GM11168 (cell line): ENCODE measurements at regions not wholly inside any gene's neighbourhood (a gene's known extent, or its start where the extent isn't known, plus 50 kb on each side); places are given as distances from the start of the nearest gene placed in this dataset.

Experiments used
- in situ Hi-C: fragments of 300-500 bp; cut with MboI; formaldehyde crosslinking; loops from one replicate; pipeline ENCODE4 v1.12.0; 2022; ENCODE audit warnings: low sequenced_read_pairs; ENCODE audit not compliant: unreplicated experiment

DNA sequence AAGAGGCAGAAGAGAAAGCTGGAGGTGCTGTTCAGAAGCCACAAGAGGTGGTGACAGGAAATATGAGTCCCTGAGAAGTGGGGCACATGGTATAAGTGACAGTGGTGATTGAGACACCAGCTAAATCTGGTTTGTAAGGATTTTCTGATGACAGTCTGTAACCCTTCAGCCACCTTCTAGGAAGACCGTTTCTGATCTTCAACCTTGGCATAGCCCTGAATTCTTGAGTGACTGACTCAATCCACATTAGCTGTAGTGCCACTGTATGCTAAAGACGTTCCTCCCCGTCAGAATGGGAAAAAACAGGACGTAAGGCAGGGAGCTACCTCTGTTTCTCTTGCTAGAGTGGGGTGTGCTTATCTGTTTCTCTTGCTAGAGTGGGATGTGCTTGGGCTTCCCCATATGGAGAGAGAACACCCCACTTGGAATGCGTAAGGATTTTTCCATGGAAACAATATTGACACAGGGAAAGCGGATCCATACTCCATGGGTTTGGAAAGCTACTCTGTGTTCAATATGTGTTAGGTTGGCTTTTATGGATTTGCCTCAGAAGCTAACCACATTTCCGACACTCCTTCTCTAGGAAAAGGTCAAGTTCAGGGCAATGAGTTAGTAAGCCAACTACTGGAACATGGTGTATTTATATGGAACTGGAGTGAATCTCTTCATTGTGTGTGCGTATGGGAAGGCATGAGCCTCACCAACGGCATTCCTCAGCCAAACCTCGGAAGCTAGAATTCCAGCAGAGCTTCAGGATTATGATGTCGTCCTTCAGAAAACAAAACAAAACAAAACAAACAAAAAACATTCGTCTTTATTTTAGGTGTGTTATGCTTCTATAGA is 948.8 kb upstream of the SLC10A2 start:
- in situ Hi-C loops, result no loop called here

DNA sequence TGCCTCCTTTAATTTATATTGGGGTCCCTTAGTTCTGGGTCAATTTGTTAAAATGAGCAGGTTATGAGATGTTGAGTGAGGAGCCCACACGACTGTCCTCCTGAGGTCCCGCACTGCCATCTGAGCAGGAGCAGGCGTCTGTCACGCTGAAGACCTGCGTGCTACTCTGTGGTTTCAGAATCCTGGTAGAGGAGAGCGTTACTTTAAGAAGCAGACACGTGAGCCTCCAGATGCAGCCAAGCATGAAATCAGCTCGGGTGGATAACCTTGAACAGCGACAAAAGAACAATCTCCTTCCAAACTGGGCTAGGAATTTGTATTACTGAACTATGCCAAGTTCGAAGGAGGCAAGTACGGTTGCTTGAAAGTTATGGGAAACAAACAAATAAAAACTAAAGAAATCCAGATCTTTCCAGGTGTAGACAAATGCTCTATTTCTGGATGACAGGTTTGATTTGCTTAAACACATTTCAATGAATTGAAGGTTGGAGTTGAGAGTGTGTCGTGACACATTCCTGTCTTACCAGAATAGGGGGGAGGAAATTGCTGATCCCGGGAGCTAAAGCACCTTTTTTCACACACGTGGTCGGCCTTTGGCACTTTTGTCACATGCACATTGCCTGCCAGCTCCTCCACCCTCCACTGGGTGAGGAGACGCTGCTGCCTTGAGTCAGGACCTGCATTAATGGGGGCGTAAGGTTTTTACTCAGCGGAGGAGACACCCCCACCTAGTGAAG is 945.5 kb upstream of the SLC10A2 start:
- in situ Hi-C loops, result no loop called here

DNA sequence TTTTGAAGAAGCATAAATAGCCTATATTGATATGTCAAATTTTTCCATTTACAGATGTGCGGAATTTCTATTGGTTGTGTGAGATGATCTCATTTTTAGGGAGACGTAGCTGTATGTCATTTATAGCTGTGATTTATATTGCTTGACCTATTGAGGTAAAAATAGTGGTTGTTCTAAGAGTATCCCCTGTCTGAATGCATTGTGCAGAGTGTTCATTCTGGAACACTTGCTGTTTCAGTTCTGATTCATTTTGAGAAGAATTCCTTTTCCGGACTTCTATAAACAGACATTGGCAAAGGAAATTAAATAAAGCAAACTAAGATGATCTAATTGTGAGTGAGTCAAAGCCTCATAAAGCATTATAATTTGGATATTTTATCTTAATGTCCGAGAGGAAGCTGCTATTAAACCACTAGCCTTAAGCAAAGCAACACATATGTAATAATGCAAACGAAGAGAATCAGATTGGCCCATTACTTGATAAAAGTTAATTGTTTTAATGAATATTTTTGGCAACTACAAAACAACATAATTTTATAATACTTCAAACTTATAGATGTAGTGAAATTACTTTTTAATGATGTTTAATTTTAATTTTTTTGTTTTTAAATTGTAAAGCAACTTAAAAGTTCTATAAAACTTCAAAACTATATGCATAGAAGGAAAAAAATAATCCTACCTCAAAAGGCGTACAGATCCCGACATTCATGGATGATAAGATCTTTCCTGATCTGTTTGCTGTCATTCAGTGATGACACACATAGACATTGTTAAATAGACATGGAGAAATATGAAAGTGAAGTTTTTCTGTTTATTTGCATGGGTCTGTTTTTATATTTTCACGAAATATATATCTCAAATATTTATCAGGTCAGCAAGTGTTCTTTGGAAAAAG is 942.6 kb upstream of the SLC10A2 start:
- in situ Hi-C loops, result no loop called here

GRCh38 chr13:104008075-104008474 is 941.9 kb upstream of the SLC10A2 start:
- in situ Hi-C loops, result no loop called here

DNA sequence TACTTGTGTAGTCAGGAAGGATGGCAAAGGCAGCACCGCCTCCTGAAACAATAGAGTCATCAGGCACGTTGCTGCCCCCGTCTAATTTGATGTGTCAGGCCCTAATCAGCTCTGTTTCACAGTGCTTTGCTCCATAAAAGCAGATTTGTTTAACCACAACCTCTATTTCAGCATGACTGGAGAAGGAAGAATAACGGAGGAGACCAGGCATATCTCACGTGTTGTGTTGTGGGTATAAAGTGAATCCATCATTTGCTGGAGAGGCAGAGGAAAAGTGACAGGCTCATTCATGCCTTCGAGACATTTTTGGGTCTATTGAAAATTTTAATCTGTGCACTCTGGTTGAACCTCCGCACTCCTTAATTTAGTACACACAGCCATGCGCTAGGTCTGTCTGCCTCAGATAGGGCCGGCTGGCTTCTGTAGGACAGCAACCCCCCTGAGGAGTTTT is 940.4 kb upstream of the SLC10A2 start:
- in situ Hi-C loops, result no loop called here

DNA sequence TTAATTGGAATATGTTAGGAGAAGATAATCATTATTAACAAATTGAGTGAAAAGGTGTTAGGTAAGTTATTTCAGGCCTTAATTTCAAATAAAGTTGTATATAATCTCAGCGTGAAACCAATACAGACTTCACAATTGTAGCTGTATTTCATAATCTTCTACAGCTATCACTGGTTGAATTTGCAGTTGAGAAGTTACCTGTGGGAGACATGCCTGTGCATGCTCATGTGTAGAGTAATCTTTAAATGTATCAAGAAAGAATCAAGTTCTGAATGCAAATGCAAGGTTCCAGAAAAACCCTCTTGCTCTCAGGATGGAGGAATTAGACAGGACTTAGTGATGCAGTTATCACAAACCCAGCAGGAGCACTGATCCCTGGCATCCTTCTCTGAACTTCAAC is 938.4 kb upstream of the SLC10A2 start:
- in situ Hi-C loops, result no loop called here

DNA sequence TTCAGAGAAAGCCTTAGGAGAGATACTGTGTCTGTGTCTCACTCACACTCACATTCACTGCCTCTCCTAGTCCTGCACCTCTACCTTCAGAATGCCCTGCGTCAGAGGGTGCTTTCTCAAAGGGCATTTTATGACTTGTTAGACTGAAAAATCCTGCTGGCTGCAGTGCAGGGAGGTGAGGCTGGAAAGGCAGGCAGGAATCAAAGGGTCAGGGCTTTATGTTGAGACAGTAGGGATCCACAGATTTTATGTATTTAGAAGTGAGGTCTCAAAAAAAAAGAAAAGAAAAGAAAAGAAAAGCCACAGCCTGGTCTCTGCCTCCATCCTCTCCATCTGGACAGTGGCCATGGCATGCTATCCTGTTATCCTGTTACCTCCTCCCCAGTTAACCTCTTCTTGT is 936.0 kb upstream of the SLC10A2 start:
- in situ Hi-C loops, result no loop called here

GRCh38 chr13:104001766-104002165 is 935.5 kb upstream of the SLC10A2 start:
- in situ Hi-C loops, result no loop called here

DNA sequence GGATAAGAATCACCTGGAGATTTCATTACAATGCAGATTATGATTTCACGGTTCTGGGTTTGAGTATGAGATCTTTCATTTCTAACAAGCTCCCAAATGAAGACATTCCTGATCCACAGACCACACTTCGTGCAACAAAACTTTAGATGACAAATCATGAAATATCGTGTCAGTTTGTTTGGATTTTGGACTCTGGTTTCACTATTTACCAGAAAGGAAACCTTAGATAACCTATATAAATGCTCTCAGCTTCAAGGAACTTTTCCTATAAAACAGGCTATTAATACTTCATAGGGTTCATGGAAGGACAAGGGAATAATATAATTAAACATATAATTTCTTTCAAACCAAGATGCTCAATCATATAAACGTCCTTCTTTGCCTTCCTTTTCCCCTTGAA is 930.5 kb upstream of the SLC10A2 start:
- in situ Hi-C loops, result no loop called here

DNA sequence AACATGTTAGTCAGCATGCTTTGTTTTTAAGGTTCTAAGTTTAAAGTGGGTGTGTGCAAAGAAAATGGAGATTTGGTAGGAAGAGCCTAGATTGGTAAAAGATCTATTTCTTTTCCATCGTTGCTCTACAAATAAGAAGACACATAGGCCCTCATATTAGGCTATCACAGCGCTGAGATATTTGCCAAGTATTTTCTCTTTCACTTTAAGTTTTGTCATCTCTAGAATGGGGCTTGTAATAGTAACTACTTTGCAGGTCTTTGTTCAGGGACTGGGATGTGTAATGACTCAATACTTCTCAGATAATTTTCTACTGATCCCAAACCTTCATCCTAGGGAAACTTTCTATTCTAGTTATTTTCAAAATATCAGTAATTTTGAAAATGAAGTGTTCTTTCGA is 917.7 kb upstream of the SLC10A2 start:
- in situ Hi-C loops, result no loop called here

- in situ Hi-C loops, result no loop called here
Measured at GRCh38 chr13:103976371-103976770, 910.2 kb upstream of the SLC10A2 start.

GRCh38 chr13:103973740-103974139 is 907.5 kb upstream of the SLC10A2 start:
- in situ Hi-C loops, result no loop called here

GRCh38 chr13:103969520-103970050 is 903.4 kb upstream of the SLC10A2 start:
- in situ Hi-C loops, result no loop called here

DNA sequence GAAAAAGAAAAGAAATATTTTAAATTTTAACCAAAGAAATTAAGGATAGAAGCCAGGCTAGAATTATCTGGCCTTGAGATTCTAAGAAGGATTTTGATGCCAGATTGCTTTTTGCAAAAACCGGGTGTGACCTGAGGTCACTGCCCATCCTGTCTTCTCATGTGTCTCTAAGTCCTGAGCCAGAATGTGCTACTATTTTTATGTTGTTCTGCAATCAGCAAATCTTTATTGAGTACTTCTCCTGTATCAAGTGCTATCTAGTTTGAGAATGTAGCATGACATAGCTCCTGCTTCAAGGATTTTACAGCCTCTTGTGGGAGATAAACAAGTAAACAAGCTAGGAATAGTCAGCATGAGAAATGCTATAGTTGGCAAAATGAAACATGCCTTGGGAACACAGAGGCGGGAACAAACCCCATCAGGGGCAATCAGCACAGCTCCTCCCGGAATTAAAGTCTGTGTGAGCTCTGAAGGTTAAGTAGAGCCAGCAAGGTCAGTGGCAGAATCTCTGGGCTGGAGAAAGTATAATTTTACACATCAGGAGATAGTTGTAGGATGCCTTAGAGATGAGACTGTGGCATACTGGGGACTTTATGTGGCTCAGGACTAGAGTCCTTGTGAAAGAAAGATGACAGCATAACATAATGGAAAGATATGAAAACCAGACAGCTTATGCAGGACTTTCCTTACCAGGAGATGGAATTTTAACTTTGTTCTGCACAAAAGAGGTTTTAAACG is 899.5 kb upstream of the SLC10A2 start:
- in situ Hi-C loops, result no loop called here

DNA sequence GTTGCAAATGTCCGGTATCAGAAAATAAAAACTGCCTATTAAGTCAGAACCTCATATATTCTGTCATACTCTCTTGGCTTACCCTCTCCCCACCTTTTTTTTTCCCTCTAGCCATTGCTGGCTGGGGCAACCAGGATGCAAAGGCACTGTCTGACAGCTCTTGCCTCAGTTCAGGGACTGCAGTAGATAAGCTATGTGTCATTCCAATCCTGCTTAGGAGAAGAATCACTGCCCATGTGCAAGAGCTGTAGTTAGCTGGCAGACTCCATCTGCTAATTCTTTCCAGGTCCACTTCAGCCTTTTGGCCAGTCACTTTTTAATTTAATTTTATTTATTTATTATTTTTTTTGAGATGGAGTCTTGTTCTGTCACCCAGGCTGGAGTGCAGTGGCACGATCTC is 895.6 kb upstream of the SLC10A2 start:
- in situ Hi-C loops, result no loop called here

GRCh38 chr13:103961129-103961528 is 894.9 kb upstream of the SLC10A2 start:
- in situ Hi-C loops, result no loop called here

DNA sequence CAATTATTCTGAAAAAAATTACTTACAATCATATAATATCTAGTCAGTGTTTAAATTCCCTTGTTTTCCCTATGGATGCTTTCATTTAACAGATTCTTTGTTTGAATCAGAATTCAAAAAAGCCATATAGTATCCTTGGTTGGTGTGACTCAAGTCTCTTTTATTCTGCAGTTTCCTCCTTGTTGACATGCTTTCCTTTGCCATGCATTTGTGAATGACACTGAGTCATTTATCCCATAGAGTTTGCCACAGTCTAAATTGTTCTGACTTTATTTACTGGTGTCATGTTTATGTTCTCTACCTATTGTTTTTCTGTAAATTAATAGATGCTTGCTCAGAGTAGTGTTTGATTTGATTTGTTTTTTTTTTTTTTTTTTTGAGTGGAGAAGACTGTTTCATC is 893.8 kb upstream of the SLC10A2 start:
- in situ Hi-C loops, result no loop called here

GRCh38 chr13:103958691-103959090 is 892.5 kb upstream of the SLC10A2 start:
- in situ Hi-C loops, result no loop called here

GRCh38 chr13:103957939-103958338 is 891.7 kb upstream of the SLC10A2 start:
- in situ Hi-C loops, result no loop called here

DNA sequence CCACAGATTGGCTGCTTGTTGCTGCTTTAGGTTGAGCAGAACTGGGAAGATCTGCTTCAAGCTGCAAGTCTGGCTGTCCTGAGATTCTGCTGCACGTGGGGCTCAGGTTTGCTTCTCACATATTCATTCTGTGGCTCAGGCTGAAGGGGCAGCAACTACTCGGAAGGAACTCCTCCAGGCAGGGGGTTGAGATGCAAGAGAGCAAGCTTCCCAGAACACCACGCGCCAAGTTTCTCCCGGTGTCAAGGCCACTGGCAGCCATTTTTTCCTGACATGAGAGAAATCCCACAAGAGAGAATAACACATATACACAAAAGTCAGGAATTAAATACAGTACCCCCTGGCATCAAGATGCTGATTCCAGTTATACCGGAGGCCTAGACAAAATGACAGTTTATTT is 887.6 kb upstream of the SLC10A2 start:
- in situ Hi-C loops, result no loop called here
